ENCODE measurements at regions not wholly inside any gene's neighbourhood (a gene's known extent, or its start where the extent isn't known, plus 50 kb on each side); places are given as distances from the start of the nearest gene placed in this dataset.
"Not testable (repeated sequence)": the region's sequence is repeated elsewhere in the genome, so short reads cannot be mapped to it uniquely, and the experiment has no call there.

- no peak overlapping the region for H3K27ac ChIP-seq (ENCODE audit: insufficient read depth, low read length, poor library complexity, severe bottlenecking)
- no peak for ATAC-seq (ENCODE audit: low read depth in 2 of 2)
- Mint-ChIP-seq H3K36me3 (no peaks in the 10 kb centered on the region), H3K9me3 (peaks cover 0 to 4% (median 0%) of the 10 kb centered on the region in 7 donors), H3K27me3 (peaks cover 4% of the 10 kb centered on the region), H3K4me3 (no peak overlapping the region), H3K4me1 (no peaks in the 10 kb centered on the region), H3K27ac (no peak overlapping the region)
- no peaks in the 10 kb centered on the region for H3K27me3 ChIP-seq (ENCODE audit: control insufficient read depth, insufficient read depth, low read length)
- no peak overlapping the region for H3K4me3 ChIP-seq (ENCODE audit: low read depth, low read length)
- H3K9me3 ChIP-seq (ENCODE audit: control insufficient read depth in 2 of 2, low read length in 2 of 2): no peaks in the 10 kb centered on the region
- H3K36me3 ChIP-seq (ENCODE audit: control insufficient read depth, insufficient read depth, low read length): no peaks in the 10 kb centered on the region
- no peak for DNase-seq
- H3K4me1 ChIP-seq (ENCODE audit: control insufficient read depth, insufficient read depth, low read length, poor library complexity, severe bottlenecking): no peaks in the 10 kb centered on the region
Measured at GRCh38 chr1:103441342-103441741, 84.2 kb upstream of the RNPC3 start.

DNA sequence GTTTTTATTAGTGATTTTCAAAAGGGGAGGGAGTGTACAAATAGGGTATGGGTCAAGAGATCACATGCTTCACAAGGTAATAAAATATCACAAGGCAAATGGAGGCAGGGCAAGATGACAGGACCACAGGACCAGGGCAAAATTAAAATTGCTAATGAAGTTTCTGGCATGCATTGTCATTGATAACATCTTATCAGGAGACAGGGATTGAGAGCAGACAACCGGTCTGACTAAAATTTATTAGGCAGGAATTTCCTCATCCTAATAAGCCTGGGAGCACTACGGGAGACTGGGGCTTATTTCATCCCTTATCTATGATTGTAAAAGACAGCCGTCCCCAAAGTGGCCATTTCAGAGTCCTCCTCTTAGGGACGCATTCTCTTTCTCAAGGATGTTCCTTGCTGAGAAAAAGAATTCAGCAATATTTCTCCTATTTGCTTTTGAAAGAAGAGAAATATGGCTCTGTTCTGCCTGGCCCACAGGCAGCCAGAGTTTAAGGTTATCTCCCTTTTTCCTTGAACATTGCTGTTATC, 88.9 kb upstream of the RNPC3 start:
- H3K36me3 Mint-ChIP-seq; H3K27me3 Mint-ChIP-seq; H3K27ac ChIP-seq (ENCODE audit: insufficient read depth, low read length, poor library complexity, severe bottlenecking); ATAC-seq (ENCODE audit: low read depth in 2 of 2); H3K9me3 Mint-ChIP-seq; H3K4me1 Mint-ChIP-seq; H3K36me3 ChIP-seq (ENCODE audit: control insufficient read depth, insufficient read depth, low read length); H3K9me3 ChIP-seq (ENCODE audit: control insufficient read depth in 2 of 2, low read length in 2 of 2); H3K4me1 ChIP-seq (ENCODE audit: control insufficient read depth, insufficient read depth, low read length, poor library complexity, severe bottlenecking); DNase-seq; H3K27ac Mint-ChIP-seq; H3K4me3 Mint-ChIP-seq; H3K4me3 ChIP-seq (ENCODE audit: low read depth, low read length); H3K27me3 ChIP-seq (ENCODE audit: control insufficient read depth, insufficient read depth, low read length): not testable (repeated sequence)

DNA sequence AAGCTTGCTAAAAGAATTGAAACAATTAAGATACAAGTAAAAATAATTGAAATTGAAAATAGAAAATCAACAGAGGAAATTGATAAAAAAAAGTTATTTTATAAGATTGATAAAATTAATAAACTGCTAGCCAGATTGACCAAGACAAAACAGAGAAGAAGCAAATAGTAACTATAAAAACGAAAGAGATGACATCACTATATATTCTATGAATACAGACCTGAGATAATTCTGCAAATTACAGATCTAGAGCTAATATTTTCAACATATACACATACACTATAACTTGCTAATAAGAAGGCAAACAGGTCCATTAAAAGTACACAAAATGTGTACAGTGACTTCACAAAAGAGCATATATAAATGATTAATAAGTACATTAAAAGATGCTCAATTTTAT, 90.1 kb upstream of the RNPC3 start:
- Mint-ChIP-seq H3K27me3 (peaks cover 4% of the 10 kb centered on the region), H3K27ac (no peak overlapping the region), H3K4me1 (no peaks in the 10 kb centered on the region), H3K36me3 (no peaks in the 10 kb centered on the region), H3K9me3 (peaks cover 0 to 6% (median 0%) of the 10 kb centered on the region in 7 donors), H3K4me3 (no peak overlapping the region)
- DNase-seq (no peak), ATAC-seq (ENCODE audit: low read depth in 2 of 2) (no peak)
- no peaks in the 10 kb centered on the region for H3K9me3 ChIP-seq (ENCODE audit: control insufficient read depth in 2 of 2, low read length in 2 of 2)
- no peak overlapping the region for H3K4me3 ChIP-seq (ENCODE audit: low read depth, low read length)
- no peaks in the 10 kb centered on the region for H3K27me3 ChIP-seq (ENCODE audit: control insufficient read depth, insufficient read depth, low read length)
- no peaks in the 10 kb centered on the region for H3K4me1 ChIP-seq (ENCODE audit: control insufficient read depth, insufficient read depth, low read length, poor library complexity, severe bottlenecking)
- no peaks in the 10 kb centered on the region for H3K36me3 ChIP-seq (ENCODE audit: control insufficient read depth, insufficient read depth, low read length)
- no peak overlapping the region for H3K27ac ChIP-seq (ENCODE audit: insufficient read depth, low read length, poor library complexity, severe bottlenecking)

DNA sequence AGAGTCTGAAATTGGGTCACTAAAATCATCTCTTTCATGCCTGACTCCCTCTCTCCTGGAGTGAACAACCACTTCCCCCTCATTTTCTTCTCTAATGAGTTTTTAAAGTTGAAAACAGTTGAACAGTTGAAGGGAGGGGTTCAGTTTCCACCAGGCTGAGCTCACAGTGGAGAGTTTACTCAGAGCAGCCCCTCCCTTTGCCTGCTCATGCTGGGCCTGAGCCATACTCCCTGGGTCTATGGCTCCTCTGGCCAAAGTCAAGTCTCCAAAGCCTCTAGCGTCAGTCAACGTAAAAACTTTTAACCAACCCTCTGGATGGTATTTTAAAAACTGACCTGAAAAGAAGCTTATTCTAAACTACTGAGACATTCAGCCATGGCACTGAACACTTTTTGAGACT, 100.8 kb upstream of the RNPC3 start:
- H3K4me3 Mint-ChIP-seq: no peak overlapping the region
- peaks cover 0 to 2% (median 0%) of the 10 kb centered on the region in 7 donors for H3K9me3 Mint-ChIP-seq
- H3K27ac ChIP-seq (ENCODE audit: insufficient read depth, low read length, poor library complexity, severe bottlenecking): no peak overlapping the region
- no peaks in the 10 kb centered on the region for H3K36me3 ChIP-seq (ENCODE audit: control insufficient read depth, insufficient read depth, low read length)
- H3K27me3 Mint-ChIP-seq: no peaks in the 10 kb centered on the region
- no peak for DNase-seq
- no peaks in the 10 kb centered on the region for H3K4me1 ChIP-seq (ENCODE audit: control insufficient read depth, insufficient read depth, low read length, poor library complexity, severe bottlenecking)
- no peaks in the 10 kb centered on the region for H3K27me3 ChIP-seq (ENCODE audit: control insufficient read depth, insufficient read depth, low read length)
- H3K4me3 ChIP-seq (ENCODE audit: low read depth, low read length): no peak overlapping the region
- no peaks in the 10 kb centered on the region for H3K9me3 ChIP-seq (ENCODE audit: control insufficient read depth in 2 of 2, low read length in 2 of 2)
- H3K27ac Mint-ChIP-seq: no peak overlapping the region
- ATAC-seq (ENCODE audit: low read depth in 2 of 2): no peak
- H3K36me3 Mint-ChIP-seq: no peaks in the 10 kb centered on the region
- H3K4me1 Mint-ChIP-seq: no peaks in the 10 kb centered on the region

DNA sequence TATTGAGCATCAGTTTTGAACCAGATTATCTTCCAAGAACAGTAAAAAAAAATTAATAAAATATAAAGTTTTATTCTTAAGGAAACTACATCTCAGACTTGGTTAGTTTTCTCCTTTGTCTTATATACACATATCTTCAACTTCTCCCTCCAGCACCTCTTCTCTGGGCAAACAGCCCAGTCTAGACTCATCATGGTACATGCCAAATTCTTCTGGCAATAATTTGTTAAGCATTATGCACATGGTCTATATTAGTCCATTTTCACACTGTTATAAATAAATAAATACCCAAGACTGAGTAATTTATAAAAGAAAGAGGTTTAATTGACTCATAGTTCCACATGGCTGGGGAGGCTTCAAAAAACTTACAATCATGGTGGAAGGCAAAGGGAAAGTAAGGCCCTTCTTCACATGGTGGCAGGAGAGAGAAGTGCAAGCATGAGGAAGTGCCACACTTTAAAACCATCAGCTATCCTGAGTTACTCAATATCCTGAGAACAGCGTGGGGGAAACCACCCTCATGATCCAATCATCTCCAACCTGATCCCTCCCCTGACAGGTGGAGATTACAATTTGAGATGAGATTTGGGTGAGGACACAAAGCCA, 108.7 kb upstream of the RNPC3 start:
- Histone ChIP-seq H3K9me3 (ENCODE audit: control insufficient read depth in 2 of 2, low read length in 2 of 2) (no peaks in the 10 kb centered on the region), H3K27me3 (ENCODE audit: control insufficient read depth, insufficient read depth, low read length) (no peaks in the 10 kb centered on the region), H3K4me3 (ENCODE audit: low read depth, low read length) (no peak overlapping the region), H3K4me1 (ENCODE audit: control insufficient read depth, insufficient read depth, low read length, poor library complexity, severe bottlenecking) (no peaks in the 10 kb centered on the region), H3K36me3 (ENCODE audit: control insufficient read depth, insufficient read depth, low read length) (no peaks in the 10 kb centered on the region), H3K27ac (ENCODE audit: insufficient read depth, low read length, poor library complexity, severe bottlenecking) (no peak overlapping the region)
- no peaks in the 10 kb centered on the region for H3K36me3 Mint-ChIP-seq
- H3K27ac Mint-ChIP-seq: no peak overlapping the region
- no peak overlapping the region for H3K4me3 Mint-ChIP-seq
- no peak for DNase-seq
- H3K4me1 Mint-ChIP-seq: no peaks in the 10 kb centered on the region
- peaks cover 0 to 4% (median 0%) of the 10 kb centered on the region in 7 donors for H3K9me3 Mint-ChIP-seq
- ATAC-seq (ENCODE audit: low read depth in 2 of 2): no peak
- no peaks in the 10 kb centered on the region for H3K27me3 Mint-ChIP-seq

- no peak overlapping the region for H3K27ac Mint-ChIP-seq
- no peak overlapping the region for H3K4me3 Mint-ChIP-seq
- H3K4me3 ChIP-seq (ENCODE audit: low read depth, low read length): no peak overlapping the region
- peaks cover 0 to 16% (median 1%) of the 10 kb centered on the region in 7 donors for H3K9me3 Mint-ChIP-seq
- no peaks in the 10 kb centered on the region for H3K4me1 Mint-ChIP-seq
- H3K4me1 ChIP-seq (ENCODE audit: control insufficient read depth, insufficient read depth, low read length, poor library complexity, severe bottlenecking): no peaks in the 10 kb centered on the region
- H3K27me3 Mint-ChIP-seq: no peaks in the 10 kb centered on the region
- ATAC-seq (ENCODE audit: low read depth in 2 of 2) (no peak), DNase-seq (no peak)
- H3K36me3 Mint-ChIP-seq: no peaks in the 10 kb centered on the region
- peaks cover 0 to 2% of the 10 kb centered on the region in 2 experiments for H3K9me3 ChIP-seq (ENCODE audit: control insufficient read depth in 2 of 2, low read length in 2 of 2)
- H3K27me3 ChIP-seq (ENCODE audit: control insufficient read depth, insufficient read depth, low read length): no peaks in the 10 kb centered on the region
- H3K36me3 ChIP-seq (ENCODE audit: control insufficient read depth, insufficient read depth, low read length): no peaks in the 10 kb centered on the region
- H3K27ac ChIP-seq (ENCODE audit: insufficient read depth, low read length, poor library complexity, severe bottlenecking): no peak overlapping the region
Measured at GRCh38 chr1:103387898-103388297, 137.6 kb upstream of the RNPC3 start.

GRCh38 chr1:103373991-103374390, 151.5 kb upstream of the RNPC3 start:
- no peaks in the 10 kb centered on the region for H3K27me3 Mint-ChIP-seq
- no peak overlapping the region for H3K4me3 ChIP-seq (ENCODE audit: low read depth, low read length)

GRCh38 chr1:103372866-103373265, 152.6 kb upstream of the RNPC3 start:
- Mint-ChIP-seq H3K27ac (no peak overlapping the region), H3K36me3 (no peaks in the 10 kb centered on the region), H3K4me1 (no peaks in the 10 kb centered on the region), H3K4me3 (no peak overlapping the region), H3K27me3 (no peaks in the 10 kb centered on the region), H3K9me3 (peaks cover 0 to 4% (median 0%) of the 10 kb centered on the region in 7 donors)
- no peaks in the 10 kb centered on the region for H3K36me3 ChIP-seq (ENCODE audit: control insufficient read depth, insufficient read depth, low read length)
- H3K4me3 ChIP-seq (ENCODE audit: low read depth, low read length): no peak overlapping the region
- ATAC-seq (ENCODE audit: low read depth in 2 of 2) (no peak), DNase-seq (no peak)
- H3K27ac ChIP-seq (ENCODE audit: insufficient read depth, low read length, poor library complexity, severe bottlenecking): no peak overlapping the region
- H3K4me1 ChIP-seq (ENCODE audit: control insufficient read depth, insufficient read depth, low read length, poor library complexity, severe bottlenecking): no peaks in the 10 kb centered on the region
- H3K9me3 ChIP-seq (ENCODE audit: control insufficient read depth in 2 of 2, low read length in 2 of 2): no peaks in the 10 kb centered on the region
- H3K27me3 ChIP-seq (ENCODE audit: control insufficient read depth, insufficient read depth, low read length): no peaks in the 10 kb centered on the region

More at GRCh38 chr1:103373991-103374390, 151.5 kb upstream of the RNPC3 start:
- DNase-seq: no peak
- Mint-ChIP-seq H3K27ac (no peak overlapping the region), H3K36me3 (no peaks in the 10 kb centered on the region), H3K4me1 (no peaks in the 10 kb centered on the region), H3K4me3 (no peak overlapping the region), H3K9me3 (peaks cover 0 to 7% (median 2%) of the 10 kb centered on the region in 7 donors)
- H3K4me1 ChIP-seq (ENCODE audit: control insufficient read depth, insufficient read depth, low read length, poor library complexity, severe bottlenecking): no peaks in the 10 kb centered on the region
- no peak overlapping the region for H3K27ac ChIP-seq (ENCODE audit: insufficient read depth, low read length, poor library complexity, severe bottlenecking)
- no peaks in the 10 kb centered on the region for H3K36me3 ChIP-seq (ENCODE audit: control insufficient read depth, insufficient read depth, low read length)
- H3K9me3 ChIP-seq (ENCODE audit: control insufficient read depth in 2 of 2, low read length in 2 of 2): no peaks in the 10 kb centered on the region
- no peak for ATAC-seq (ENCODE audit: low read depth in 2 of 2)
- no peaks in the 10 kb centered on the region for H3K27me3 ChIP-seq (ENCODE audit: control insufficient read depth, insufficient read depth, low read length)

Data from CD4-positive, CD25-positive, alpha-beta regulatory T cell (primary cell).